Neuronal stem cell (in vitro differentiated cells): ENCODE measurements at regions not wholly inside any gene's neighbourhood (a gene's known extent, or its start where the extent isn't known, plus 50 kb on each side); places are given as distances from the start of the nearest gene placed in this dataset.

Experiments used
- DNase-seq: peaks from one replicate; pipeline ENCODE4 v3.0.0-alpha.2; 2013; ENCODE audit warnings: low spot score
- H2AFZ ChIP-seq: one replicate; pipeline ENCODE4 v1.6.1; 2013; ENCODE audit warnings: mild to moderate bottlenecking, low read length, inconsistent platforms
- H2AK5ac ChIP-seq: 2 replicates; pipeline ENCODE4 v1.6.1; 2013; ENCODE audit warnings: low read depth, mild to moderate bottlenecking, inconsistent platforms, low read length, moderate library complexity, mixed read lengths
- H2BK120ac ChIP-seq: 2 replicates; pipeline ENCODE4 v1.6.1; 2013; ENCODE audit warnings: low read depth, mild to moderate bottlenecking, inconsistent platforms, low read length, moderate library complexity, mixed read lengths
- H2BK12ac ChIP-seq: one replicate; pipeline ENCODE4 v1.6.1; 2013; ENCODE audit warnings: low read length, inconsistent platforms
- H2BK15ac ChIP-seq: 2 replicates; pipeline ENCODE4 v1.6.1; 2013; ENCODE audit warnings: mild to moderate bottlenecking, low read length, inconsistent platforms, mixed read lengths
- H2BK5ac ChIP-seq: one replicate; pipeline ENCODE4 v1.6.1; 2013; ENCODE audit warnings: inconsistent platforms, mild to moderate bottlenecking, low read length, moderate library complexity
- H3K14ac ChIP-seq: one replicate; pipeline ENCODE4 v1.6.1; 2013; ENCODE audit warnings: low read length, inconsistent platforms
- H3K18ac ChIP-seq: 2 replicates; pipeline ENCODE4 v1.6.1; 2013; ENCODE audit warnings: low read length, inconsistent platforms
- H3K23ac ChIP-seq: 2 replicates; pipeline ENCODE4 v1.6.1; 2013; ENCODE audit warnings: low read depth, mild to moderate bottlenecking, mixed read lengths, low read length, inconsistent platforms; ENCODE audit not compliant: poor library complexity
- H3K27ac ChIP-seq: replicated peaks from 3 replicates; pipeline ENCODE4 v1.5.1; 2013; ENCODE audit warnings: low read length, inconsistent platforms
- H3K27me3 ChIP-seq, 3 experiments: 2 replicates each; pipeline ENCODE4 v1.6.1; 2013; ENCODE audit warnings: low read length in 3 of 3, mild to moderate bottlenecking in 2 of 3, inconsistent platforms in 1 of 3, low read depth in 1 of 3, mixed read lengths in 1 of 3, moderate library complexity in 1 of 3; ENCODE audit not compliant: control insufficient read depth in 3 of 3, insufficient read depth in 3 of 3
- H3K36me3 ChIP-seq, 2 donors: replicated peaks in 1 of 2; 2 replicates each; pipeline ENCODE4 v1.6.1; 2013; ENCODE audit warnings: low read length in 2 of 2; ENCODE audit not compliant: control insufficient read depth in 2 of 2, insufficient read depth in 2 of 2
- H3K4ac ChIP-seq: 2 replicates; pipeline ENCODE4 v1.6.1; 2013; ENCODE audit warnings: inconsistent platforms, mild to moderate bottlenecking, low read length, moderate library complexity
- H3K4me1 ChIP-seq, 2 donors: 1 replicate in 1 of 2; 2 replicates in 1 of 2; pipeline ENCODE4 v1.6.1; 2013; ENCODE audit warnings: low read length in 2 of 2, low read depth in 1 of 2; ENCODE audit not compliant: control insufficient read depth in 2 of 2, insufficient read depth in 1 of 2
- H3K4me2 ChIP-seq: one replicate; pipeline ENCODE4 v1.6.1; 2013; ENCODE audit warnings: mild to moderate bottlenecking, low read length, inconsistent platforms; ENCODE audit not compliant: insufficient read depth, poor library complexity, severe bottlenecking
- H3K4me3 ChIP-seq, 2 donors: 2 replicates each; pipeline ENCODE4 v1.5.1; 2013; ENCODE audit warnings: low read length in 2 of 2, mild to moderate bottlenecking in 2 of 2, inconsistent platforms in 1 of 2, moderate library complexity in 1 of 2
- H3K79me1 ChIP-seq: one replicate; pipeline ENCODE4 v1.6.1; 2013; ENCODE audit warnings: low read depth, mild to moderate bottlenecking, inconsistent platforms, low read length, moderate library complexity
- H3K9ac ChIP-seq: one replicate; pipeline ENCODE4 v1.6.1; 2013; ENCODE audit warnings: mild to moderate bottlenecking, low read depth, low read length, inconsistent platforms; ENCODE audit not compliant: poor library complexity
- H3K9me3 ChIP-seq, 2 donors: replicated peaks in 1 of 2; 2 replicates each; pipeline versions ENCODE3 to v1.6.1; 2013; ENCODE audit warnings: low read length in 2 of 2, mild to moderate bottlenecking in 2 of 2, inconsistent platforms in 1 of 2, low read depth in 1 of 2, mixed read lengths in 1 of 2, moderate library complexity in 1 of 2; ENCODE audit not compliant: control insufficient read depth in 2 of 2, insufficient read depth in 1 of 2
- H4K8ac ChIP-seq: one replicate; pipeline ENCODE4 v1.6.1; 2013; ENCODE audit warnings: low read depth, mild to moderate bottlenecking, inconsistent platforms, low read length, moderate library complexity
- H4K91ac ChIP-seq: one replicate; pipeline ENCODE4 v1.6.1; 2013; ENCODE audit warnings: low read length, low read depth, mild to moderate bottlenecking, inconsistent platforms; ENCODE audit not compliant: poor library complexity
- WGBS, 2 donors: extraction: QIAGEN DNeasy Blood & Tissue Kit; methylation state at CpG; one replicate each; pipeline ENCODE4 v1.1.7; 2013; ENCODE audit warnings: missing lambda C conversion rate in 2 of 2, mixed read lengths in 1 of 2; ENCODE audit not compliant: insufficient read length in 2 of 2, insufficient replicate concordance in 1 of 2; ENCODE audit errors: extremely low coverage in 2 of 2; 5-methylcytosine and 5-hydroxymethylcytosine counted together

GRCh38 chr7:70857793-70858545 is 274.0 kb upstream of the GALNT17 start:
- no peak overlapping the region for H2AK5ac ChIP-seq
- no peak overlapping the region for H3K4me2 ChIP-seq
- H4K91ac ChIP-seq: no peak overlapping the region
- H3K14ac ChIP-seq: no peak overlapping the region
- H3K9me3 ChIP-seq: no peaks in the 10 kb centered on the region
- no peak overlapping the region for H2AFZ ChIP-seq
- no peak overlapping the region for H3K18ac ChIP-seq
- no peaks in the 10 kb centered on the region for H3K27me3 ChIP-seq
- H3K36me3 ChIP-seq: no peaks in the 10 kb centered on the region
- H3K9ac ChIP-seq: no peak overlapping the region
- no peak overlapping the region for H3K23ac ChIP-seq
- H2BK120ac ChIP-seq: no peak overlapping the region
- no peak overlapping the region for H3K4me3 ChIP-seq
- no peak overlapping the region for H2BK5ac ChIP-seq
- no peak overlapping the region for H3K4ac ChIP-seq
- no peaks in the 10 kb centered on the region for H3K79me1 ChIP-seq
- no peak overlapping the region for H2BK12ac ChIP-seq
- H4K8ac ChIP-seq: no peak overlapping the region
- H3K4me1 ChIP-seq: no peaks in the 10 kb centered on the region
- H3K27ac ChIP-seq: no peak overlapping the region
- DNase-seq: no peak
- no CpG with 5 or more reads among the region's 2 CpGs for WGBS, 2 donors
- H2BK15ac ChIP-seq: no peak overlapping the region

- Histone ChIP-seq H2AK5ac (no peak overlapping the region), H3K27ac (no peak overlapping the region), H3K23ac (no peak overlapping the region), H3K27me3 (no peaks in the 10 kb centered on the region), H3K79me1 (no peaks in the 10 kb centered on the region), H2AFZ (no peak overlapping the region), H3K18ac (no peak overlapping the region), H3K9ac (no peak overlapping the region), H3K4me3 (no peak overlapping the region), H2BK5ac (no peak overlapping the region), H4K8ac (no peak overlapping the region), H3K4me1 (no peaks in the 10 kb centered on the region), H3K14ac (no peak overlapping the region), H3K36me3 (no peaks in the 10 kb centered on the region), H3K9me3 (peaks cover 0 to 2% of the 10 kb centered on the region in 2 donors), H2BK12ac (no peak overlapping the region), H4K91ac (no peak overlapping the region), H2BK15ac (no peak overlapping the region), H3K4ac (no peak overlapping the region), H2BK120ac (no peak overlapping the region), H3K4me2 (no peak overlapping the region)
- no CpG with 5 or more reads among the region's 5 CpGs for WGBS, 2 donors
- DNase-seq: no peak
These were observed 264.4 kb upstream of the GALNT17 start for GRCh38 chr7:70867513-70867912.

GRCh38 chr7:70870349-70870748 is 261.6 kb upstream of the GALNT17 start:
- H3K27ac ChIP-seq: no peak overlapping the region
- H3K4ac ChIP-seq: no peak overlapping the region
- H2BK12ac ChIP-seq: no peak overlapping the region
- H2AK5ac ChIP-seq: no peak overlapping the region
- no peak for DNase-seq
- H3K9ac ChIP-seq: no peak overlapping the region
- peaks cover 0 to 2% of the 10 kb centered on the region in 2 donors for H3K9me3 ChIP-seq
- H2AFZ ChIP-seq: no peak overlapping the region
- no peaks in the 10 kb centered on the region for H3K36me3 ChIP-seq
- H3K4me2 ChIP-seq: no peak overlapping the region
- no peak overlapping the region for H4K91ac ChIP-seq
- no peak overlapping the region for H4K8ac ChIP-seq
- H2BK15ac ChIP-seq: no peak overlapping the region
- H3K18ac ChIP-seq: no peak overlapping the region
- no peaks in the 10 kb centered on the region for H3K4me1 ChIP-seq
- no peaks in the 10 kb centered on the region for H3K27me3 ChIP-seq
- no peak overlapping the region for H3K23ac ChIP-seq
- H3K14ac ChIP-seq: no peak overlapping the region
- no peak overlapping the region for H2BK5ac ChIP-seq
- H3K79me1 ChIP-seq: no peaks in the 10 kb centered on the region
- no CpG with 5 or more reads among the region's 5 CpGs for WGBS, 2 donors
- H3K4me3 ChIP-seq: no peak overlapping the region
- H2BK120ac ChIP-seq: no peak overlapping the region

GRCh38 chr7:70872188-70872587 is 259.8 kb upstream of the GALNT17 start:
- Histone ChIP-seq H3K4me1 (no peaks in the 10 kb centered on the region), H3K4ac (no peak overlapping the region), H3K4me3 (no peak overlapping the region), H3K27me3 (no peaks in the 10 kb centered on the region), H3K18ac (no peak overlapping the region), H2BK15ac (no peak overlapping the region), H3K9me3 (no peaks in the 10 kb centered on the region), H2AK5ac (no peak overlapping the region), H3K4me2 (no peak overlapping the region), H2AFZ (no peak overlapping the region), H3K27ac (no peak overlapping the region), H3K36me3 (no peaks in the 10 kb centered on the region), H3K79me1 (no peaks in the 10 kb centered on the region), H4K8ac (no peak overlapping the region), H3K9ac (no peak overlapping the region), H2BK12ac (no peak overlapping the region), H4K91ac (no peak overlapping the region), H2BK5ac (no peak overlapping the region), H3K23ac (no peak overlapping the region), H2BK120ac (no peak overlapping the region), H3K14ac (no peak overlapping the region)
- no peak for DNase-seq
- WGBS, 2 donors: no CpG with 5 or more reads among the region's 2 CpGs
